Lower leg skin (tissue), 3 donors: ENCODE measurements at regions not wholly inside any gene's neighbourhood (a gene's known extent, or its start where the extent isn't known, plus 50 kb on each side); places are given as distances from the start of the nearest gene placed in this dataset.

Source experiments
- CTCF ChIP-seq, 3 donors: fragments of 450-650 bp; IDR thresholded peaks; one replicate each; pipeline ENCODE4 v1.5.1; 2016; ENCODE audit warnings: antibody characterized with exemption in 3 of 3, mild to moderate bottlenecking in 3 of 3, moderate library complexity in 2 of 3
- POLR2A ChIP-seq, 2 donors: fragments of 450-650 bp; IDR thresholded peaks; one replicate each; pipeline ENCODE4 v1.6.1; 2016 to 2017; ENCODE audit warnings: antibody characterized with exemption in 2 of 2, mild to moderate bottlenecking in 1 of 2, moderate library complexity in 1 of 2

GRCh38 chr6:134731615-134732014 lies 218.3 kb downstream of the ALDH8A1 start:
- TF ChIP-seq POLR2A (IDR thresholded peaks at IDR 0.05): no peak
- no peak for TF ChIP-seq CTCF (IDR thresholded peaks at IDR 0.05)
